Thyroid gland (tissue), 4 donors: ENCODE measurements at regions not wholly inside any gene's neighbourhood (a gene's known extent, or its start where the extent isn't known, plus 50 kb on each side); places are given as distances from the start of the nearest gene placed in this dataset.
"Not testable (repeated sequence)": the region's sequence is repeated elsewhere in the genome, so short reads cannot be mapped to it uniquely, and the experiment has no call there.

ENCODE experiments used
- CTCF ChIP-seq, 6 experiments: fragments of 200-600 bp in 3 of 6; fragments of 450-650 bp in 3 of 6; sonication (generic) in 3 of 6; IDR thresholded peaks; one replicate each; pipeline ENCODE4 v1.5.1; 2016 to 2019; ENCODE audit warnings: antibody characterized with exemption in 6 of 6, mild to moderate bottlenecking in 2 of 6, inconsistent platforms in 1 of 6, moderate library complexity in 1 of 6
- POLR2A ChIP-seq, 2 donors: fragments of 450-650 bp; IDR thresholded peaks; one replicate each; pipeline ENCODE4 v1.6.1; 2017; ENCODE audit warnings: antibody characterized with exemption in 2 of 2, mild to moderate bottlenecking in 2 of 2, moderate library complexity in 1 of 2

GRCh38 chr12:9407425-9407748, 199.2 kb upstream of the PZP start:
- TF ChIP-seq CTCF, POLR2A (IDR thresholded peaks at IDR 0.05): not testable (repeated sequence)
